OCI-LY3 (cell line): ENCODE measurements at regions not wholly inside any gene's neighbourhood (a gene's known extent, or its start where the extent isn't known, plus 50 kb on each side); places are given as distances from the start of the nearest gene placed in this dataset.

Source experiments
- H2AFZ ChIP-seq: fragments of 200-600, 300-600 bp; shearing (Covaris generic); 2 replicates; pipeline ENCODE4 v1.6.0; 2014; ENCODE audit warnings: antibody characterized with exemption, low read depth, low read length
- H3K27ac ChIP-seq: fragments of 200-600, 300-600 bp; sonication (generic); 2 replicates; pipeline ENCODE4 v1.5.1; 2014; ENCODE audit warnings: mild to moderate bottlenecking, low read length, moderate library complexity, mixed read lengths
- H3K27me3 ChIP-seq: fragments of 200-600, 300-600 bp; sonication (generic); 2 replicates; pipeline ENCODE4 v1.6.1; 2014; ENCODE audit warnings: low read depth, low read length, mixed read lengths
- H3K36me3 ChIP-seq: fragments of 200-600, 300-600 bp; sonication (generic); replicated peaks from 2 replicates; pipeline ENCODE3; 2014; ENCODE audit warnings: low read depth, low read length, mixed read lengths
- H3K4me1 ChIP-seq: fragments of 300-600, 200-600 bp; sonication (generic); 2 replicates; pipeline ENCODE4 v1.6.1; 2014; ENCODE audit warnings: low read length, mixed read lengths
- H3K4me2 ChIP-seq: fragments of 200-600, 300-600 bp; sonication (generic); 2 replicates; pipeline ENCODE4 v1.6.1; 2014; ENCODE audit warnings: low read length, mixed read lengths
- H3K4me3 ChIP-seq: fragments of 300-600, 200-600 bp; sonication (generic); 2 replicates; pipeline ENCODE4 v1.5.1; 2014; ENCODE audit warnings: antibody characterized with exemption, mild to moderate bottlenecking, low read length, moderate library complexity
- H3K79me2 ChIP-seq: fragments of 300-600, 200-600 bp; shearing (Covaris generic); 2 replicates; pipeline ENCODE4 v1.6.1; 2014; ENCODE audit warnings: mild to moderate bottlenecking, low read length, mixed read lengths
- H3K9ac ChIP-seq: fragments of 300-600, 200-600 bp; shearing (Covaris generic); 2 replicates; pipeline ENCODE4 v1.6.0; 2014; ENCODE audit warnings: mild to moderate bottlenecking, low read length, moderate library complexity
- H3K9me3 ChIP-seq: fragments of 200-600, 300-600 bp; shearing (Covaris generic); 2 replicates; pipeline ENCODE4 v1.6.1; 2014; ENCODE audit warnings: low read length, mixed read lengths; ENCODE audit not compliant: insufficient read depth
- H4K20me1 ChIP-seq: fragments of 200-600, 300-600 bp; sonication (generic); 2 replicates; pipeline ENCODE4 v1.6.1; 2016; ENCODE audit warnings: low read length, mixed read lengths; ENCODE audit not compliant: insufficient read depth
- CTCF ChIP-seq: fragments of 200-600, 300-600 bp; sonication (generic); IDR thresholded peaks from 2 replicates; pipeline ENCODE4 v1.5.1; 2014; ENCODE audit warnings: antibody characterized with exemption, low read length, low read depth
- EZH2phosphoT487 ChIP-seq: fragments of 200-600 bp; shearing (Covaris generic); IDR thresholded peaks from 2 replicates; pipeline ENCODE4 v1.6.1; 2018; ENCODE audit warnings: antibody characterized with exemption, mixed run types, low read depth

GRCh38 chr11:109077291-109077920 is 344.6 kb upstream of the C11orf87 start:
- Histone ChIP-seq H3K79me2 (no peaks in the 10 kb centered on the region), H3K9ac (no peak overlapping the region), H4K20me1 (no peaks in the 10 kb centered on the region), H3K4me3 (no peak overlapping the region), H3K27ac (no peak overlapping the region), H3K4me2 (no peak overlapping the region), H3K36me3 (no peaks in the 10 kb centered on the region), H3K27me3 (no peaks in the 10 kb centered on the region), H3K4me1 (peaks cover 13% of the 10 kb centered on the region), H2AFZ (no peak overlapping the region), H3K9me3 (no peaks in the 10 kb centered on the region)
- TF ChIP-seq CTCF (no peak), EZH2phosphoT487 (no peak)

- Histone ChIP-seq H2AFZ (no peak overlapping the region), H3K27ac (no peak overlapping the region)
Measured at GRCh38 chr11:109085708-109086373, 336.1 kb upstream of the C11orf87 start.

GRCh38 chr11:109086931-109087330 is 335.1 kb upstream of the C11orf87 start:
- Histone ChIP-seq H3K9me3 (no peaks in the 10 kb centered on the region), H2AFZ (no peak overlapping the region), H3K27me3 (no peaks in the 10 kb centered on the region), H4K20me1 (no peaks in the 10 kb centered on the region), H3K4me2 (no peak overlapping the region), H3K9ac (no peak overlapping the region), H3K79me2 (no peaks in the 10 kb centered on the region), H3K4me3 (no peak overlapping the region), H3K27ac (no peak overlapping the region), H3K4me1 (0 out of 2 replicates have a peak, but pooled peaks cover 2% of the 10 kb centered on the region), H3K36me3 (no peaks in the 10 kb centered on the region)
- TF ChIP-seq CTCF (no peak), EZH2phosphoT487 (no peak)

More at GRCh38 chr11:109085708-109086373, 336.1 kb upstream of the C11orf87 start:
- TF ChIP-seq CTCF (no peak), EZH2phosphoT487 (no peak)
- Histone ChIP-seq H3K4me3 (no peak overlapping the region), H3K36me3 (no peaks in the 10 kb centered on the region), H3K4me2 (no peak overlapping the region), H4K20me1 (no peaks in the 10 kb centered on the region), H3K79me2 (no peaks in the 10 kb centered on the region), H3K9ac (no peak overlapping the region), H3K27me3 (no peaks in the 10 kb centered on the region), H3K9me3 (no peaks in the 10 kb centered on the region), H3K4me1 (0 out of 2 replicates have a peak, but pooled peaks cover 2% of the 10 kb centered on the region)

GRCh38 chr11:109088086-109088485 is 333.9 kb upstream of the C11orf87 start:
- no peaks in the 10 kb centered on the region for H3K79me2 ChIP-seq
- H3K27ac ChIP-seq, result no peak overlapping the region
- H3K4me3 ChIP-seq, result no peak overlapping the region
- no peak overlapping the region for H3K9ac ChIP-seq
- H3K4me1 ChIP-seq, result 0 out of 2 replicates have a peak, but pooled peaks cover 2% of the 10 kb centered on the region
- no peak overlapping the region for H2AFZ ChIP-seq
- H3K4me2 ChIP-seq, result no peak overlapping the region
- no peak for TF ChIP-seq CTCF
- no peaks in the 10 kb centered on the region for H4K20me1 ChIP-seq
- no peaks in the 10 kb centered on the region for H3K27me3 ChIP-seq
- no peaks in the 10 kb centered on the region for H3K9me3 ChIP-seq
- H3K36me3 ChIP-seq, result no peaks in the 10 kb centered on the region
